ENCODE measurements at regions not wholly inside any gene's neighbourhood (a gene's known extent, or its start where the extent isn't known, plus 50 kb on each side); places are given as distances from the start of the nearest gene placed in this dataset.
A peak's percentile ranks its signal among the peaks of the same experiment; 100 is the strongest.

DNA sequence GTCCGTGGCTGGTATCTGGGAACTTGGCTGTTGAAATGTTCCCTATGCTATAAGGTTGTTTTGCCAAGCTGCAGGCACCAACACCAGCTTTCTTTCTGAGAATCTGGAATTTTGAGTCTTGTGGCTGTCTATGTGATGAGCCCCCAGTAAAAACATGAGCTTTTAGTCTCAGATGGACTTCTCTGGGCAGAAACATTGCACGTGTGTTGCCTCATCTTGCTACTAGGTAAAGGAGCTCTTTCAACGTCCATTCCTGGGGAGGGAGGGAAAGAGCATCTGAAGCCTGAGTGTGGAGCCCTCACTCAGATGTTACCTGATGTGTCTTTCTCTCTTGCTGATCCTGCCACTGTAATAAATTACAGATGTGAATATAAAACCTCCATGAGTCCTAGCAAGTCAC lies 183.8 kb upstream of the LHX5 start:
- DNase-seq (no peak), ATAC-seq (replicated peaks in 1 of 2) (no peak)
- peaks cover 6% of the 10 kb centered on the region for H3K27me3 Mint-ChIP-seq (ENCODE audit: low read depth)
- H3K36me3 Mint-ChIP-seq (ENCODE audit: insufficient read depth in 2 of 2) = no peaks in the 10 kb centered on the region
- no peak overlapping the region for H3K27ac Mint-ChIP-seq
- no peak overlapping the region for H3K4me3 Mint-ChIP-seq
- H3K4me1 Mint-ChIP-seq (ENCODE audit: low read depth) = no peaks in the 10 kb centered on the region
- peaks cover 5 to 8% of the 10 kb centered on the region in 2 donors for H3K9me3 Mint-ChIP-seq

DNA sequence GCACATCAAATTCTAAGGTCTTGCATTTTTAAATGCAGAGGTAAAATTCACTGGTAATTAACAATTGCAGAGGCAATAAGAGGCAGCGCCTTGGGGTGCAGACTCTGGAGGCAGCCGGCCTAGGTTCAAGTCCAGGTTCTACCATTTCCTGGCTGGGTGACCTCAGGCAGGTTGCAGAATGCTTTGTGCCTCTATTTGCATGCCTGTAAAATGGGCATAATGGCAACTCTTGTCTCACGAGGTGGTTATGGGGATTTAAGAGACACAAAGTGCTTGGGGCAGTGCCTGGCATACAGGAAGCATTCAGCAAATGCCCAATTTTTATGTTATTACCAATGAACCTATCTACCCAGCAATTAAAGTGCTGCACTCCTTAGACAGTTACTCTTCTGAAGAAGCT lies 180.0 kb upstream of the LHX5 start:
- Mint-ChIP-seq H3K27me3 (ENCODE audit: low read depth) (peaks cover 17% of the 10 kb centered on the region), H3K4me3 (no peak overlapping the region), H3K36me3 (ENCODE audit: insufficient read depth in 2 of 2) (no peaks in the 10 kb centered on the region), H3K9me3 (peaks cover 4 to 5% of the 10 kb centered on the region in 2 donors), H3K4me1 (ENCODE audit: low read depth) (no peaks in the 10 kb centered on the region), H3K27ac (no peak overlapping the region)
- no peak for ATAC-seq (replicated peaks in 1 of 2)
- DNase-seq = no peak

GRCh38 chr12:113650476-113650875 lies 178.8 kb upstream of the LHX5 start:
- Mint-ChIP-seq H3K4me1 (ENCODE audit: low read depth) (no peaks in the 10 kb centered on the region), H3K36me3 (ENCODE audit: insufficient read depth in 2 of 2) (no peaks in the 10 kb centered on the region), H3K27ac (no peak overlapping the region), H3K27me3 (ENCODE audit: low read depth) (peaks cover 17% of the 10 kb centered on the region), H3K4me3 (no peak overlapping the region), H3K9me3 (peaks cover 3% of the 10 kb centered on the region in 2 donors)
- ATAC-seq (replicated peaks in 1 of 2) (no peak), DNase-seq (no peak)

- Mint-ChIP-seq H3K4me1 (ENCODE audit: low read depth) (no peaks in the 10 kb centered on the region), H3K27ac (no peak overlapping the region), H3K27me3 (ENCODE audit: low read depth) (peaks cover 26% of the 10 kb centered on the region), H3K9me3 (peaks cover 0 to 3% of the 10 kb centered on the region in 2 donors), H3K36me3 (ENCODE audit: insufficient read depth in 2 of 2) (no peaks in the 10 kb centered on the region), H3K4me3 (no peak overlapping the region)
- DNase-seq = no peak
- ATAC-seq (replicated peaks in 1 of 2) = no peak
These were observed 177.7 kb upstream of the LHX5 start for GRCh38 chr12:113649256-113649830.

DNA sequence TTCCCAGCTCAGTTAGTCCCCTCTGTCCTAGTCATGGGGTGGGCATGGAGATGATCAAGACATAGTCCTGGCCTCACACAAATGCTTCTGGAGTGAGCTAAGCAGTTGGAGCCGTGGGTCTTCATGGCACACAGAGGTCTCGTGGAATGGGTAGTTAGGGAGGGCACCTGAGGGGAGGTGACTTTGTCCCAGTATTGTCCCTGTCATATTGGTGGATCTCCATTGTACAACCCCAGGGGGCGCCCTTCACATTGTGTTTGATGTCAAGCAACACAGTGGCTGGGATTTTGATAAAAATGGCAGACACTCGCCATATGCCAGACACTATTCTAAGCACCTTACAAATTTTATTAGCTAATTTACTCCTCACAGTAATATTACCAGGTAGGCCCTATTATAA lies 175.4 kb upstream of the LHX5 start:
- no peak overlapping the region for H3K4me3 Mint-ChIP-seq
- DNase-seq (peak in 1 of 2 donors; percentile 5), ATAC-seq (replicated peaks in 1 of 2) (no peak)
- no peaks in the 10 kb centered on the region for H3K36me3 Mint-ChIP-seq (ENCODE audit: insufficient read depth in 2 of 2)
- H3K27me3 Mint-ChIP-seq (ENCODE audit: low read depth) = peaks cover 35% of the 10 kb centered on the region
- H3K27ac Mint-ChIP-seq = no peak overlapping the region
- H3K9me3 Mint-ChIP-seq = no peaks in the 10 kb centered on the region
- H3K4me1 Mint-ChIP-seq (ENCODE audit: low read depth) = no peaks in the 10 kb centered on the region

DNA sequence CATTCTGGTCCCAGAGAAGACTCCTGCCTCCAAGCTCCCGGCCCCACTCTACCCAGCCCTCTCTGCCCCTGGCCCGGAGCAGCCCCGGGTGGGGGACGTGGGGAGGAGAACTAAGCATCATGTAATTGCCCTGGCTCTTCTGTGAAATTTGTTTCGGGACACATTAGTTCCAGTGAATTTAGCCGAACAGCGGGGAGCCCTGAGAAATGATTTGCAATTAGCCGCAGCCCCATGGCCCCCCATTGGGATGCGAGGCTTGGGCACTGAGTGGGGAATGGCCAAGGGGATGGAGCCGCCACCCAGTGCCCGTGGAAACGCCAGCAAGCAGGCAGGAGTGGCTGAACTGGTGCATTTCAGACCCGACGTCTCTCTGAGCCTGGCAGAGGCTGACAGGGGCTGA lies 173.9 kb upstream of the LHX5 start:
- no peaks in the 10 kb centered on the region for H3K4me1 Mint-ChIP-seq (ENCODE audit: low read depth)
- no peaks in the 10 kb centered on the region for H3K9me3 Mint-ChIP-seq
- no peaks in the 10 kb centered on the region for H3K36me3 Mint-ChIP-seq (ENCODE audit: insufficient read depth in 2 of 2)
- H3K27me3 Mint-ChIP-seq (ENCODE audit: low read depth) = peaks cover 50% of the 10 kb centered on the region
- ATAC-seq (replicated peaks in 1 of 2) (no peak), DNase-seq (no peak)
- H3K27ac Mint-ChIP-seq = no peak overlapping the region
- no peak overlapping the region for H3K4me3 Mint-ChIP-seq

DNA sequence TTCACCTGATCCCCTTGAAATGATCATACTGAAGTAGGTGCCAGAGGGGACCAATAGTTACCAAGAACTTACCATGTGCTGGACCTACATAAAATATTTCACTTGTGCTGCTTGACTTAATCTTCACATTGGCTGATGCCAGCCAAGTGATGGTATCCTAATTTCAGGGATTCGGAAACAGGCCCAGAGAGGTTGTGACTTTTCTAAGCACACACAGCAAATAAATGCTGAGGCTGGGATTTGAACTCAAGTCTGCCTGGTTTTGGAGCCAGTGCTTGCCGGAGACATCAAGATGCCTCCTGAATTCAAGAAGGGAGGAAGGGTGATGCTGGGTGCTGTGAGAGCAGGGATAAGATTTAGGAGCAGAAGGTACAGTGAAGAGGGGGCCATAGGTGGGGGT lies 173.5 kb upstream of the LHX5 start:
- ATAC-seq (replicated peaks in 1 of 2) (no peak), DNase-seq (no peak)
- no peaks in the 10 kb centered on the region for H3K36me3 Mint-ChIP-seq (ENCODE audit: insufficient read depth in 2 of 2)
- no peaks in the 10 kb centered on the region for H3K9me3 Mint-ChIP-seq
- no peak overlapping the region for H3K4me3 Mint-ChIP-seq
- H3K27me3 Mint-ChIP-seq (ENCODE audit: low read depth) = peaks cover 50% of the 10 kb centered on the region
- no peak overlapping the region for H3K27ac Mint-ChIP-seq
- no peaks in the 10 kb centered on the region for H3K4me1 Mint-ChIP-seq (ENCODE audit: low read depth)

- Mint-ChIP-seq H3K4me1 (ENCODE audit: low read depth) (no peaks in the 10 kb centered on the region), H3K4me3 (no peak overlapping the region), H3K9me3 (no peaks in the 10 kb centered on the region), H3K36me3 (ENCODE audit: insufficient read depth in 2 of 2) (no peaks in the 10 kb centered on the region), H3K27ac (no peak overlapping the region), H3K27me3 (ENCODE audit: low read depth) (peaks cover 56% of the 10 kb centered on the region)
- ATAC-seq (replicated peaks in 1 of 2) (no peak), DNase-seq (no peak)
These were observed 171.7 kb upstream of the LHX5 start for GRCh38 chr12:113643177-113643974.

DNA sequence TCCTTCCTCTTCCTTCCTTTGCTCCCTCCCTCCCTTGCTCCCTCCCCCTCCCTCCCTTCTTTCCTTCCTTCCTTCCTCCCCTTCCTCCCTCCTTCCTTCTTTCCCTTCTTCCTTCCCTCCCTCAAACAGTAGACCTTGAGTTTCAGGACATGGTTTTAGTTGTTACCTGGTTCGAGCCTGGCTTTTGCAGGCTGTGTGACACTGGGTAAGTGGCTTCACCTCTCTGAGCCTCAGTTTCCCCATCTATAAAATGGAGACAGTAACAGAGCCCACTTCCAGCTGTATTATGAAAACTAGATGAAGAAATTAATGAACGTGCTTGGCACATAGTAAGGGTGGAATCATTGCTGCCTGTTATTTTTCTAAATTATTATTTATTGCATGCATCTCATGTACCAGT lies 171.0 kb upstream of the LHX5 start:
- Mint-ChIP-seq H3K4me3 (no peak overlapping the region), H3K9me3 (no peaks in the 10 kb centered on the region), H3K27me3 (ENCODE audit: low read depth) (peaks cover 53% of the 10 kb centered on the region), H3K4me1 (ENCODE audit: low read depth) (no peaks in the 10 kb centered on the region), H3K36me3 (ENCODE audit: insufficient read depth in 2 of 2) (no peaks in the 10 kb centered on the region), H3K27ac (no peak overlapping the region)
- no peak for DNase-seq
- no peak for ATAC-seq (replicated peaks in 1 of 2)

DNA sequence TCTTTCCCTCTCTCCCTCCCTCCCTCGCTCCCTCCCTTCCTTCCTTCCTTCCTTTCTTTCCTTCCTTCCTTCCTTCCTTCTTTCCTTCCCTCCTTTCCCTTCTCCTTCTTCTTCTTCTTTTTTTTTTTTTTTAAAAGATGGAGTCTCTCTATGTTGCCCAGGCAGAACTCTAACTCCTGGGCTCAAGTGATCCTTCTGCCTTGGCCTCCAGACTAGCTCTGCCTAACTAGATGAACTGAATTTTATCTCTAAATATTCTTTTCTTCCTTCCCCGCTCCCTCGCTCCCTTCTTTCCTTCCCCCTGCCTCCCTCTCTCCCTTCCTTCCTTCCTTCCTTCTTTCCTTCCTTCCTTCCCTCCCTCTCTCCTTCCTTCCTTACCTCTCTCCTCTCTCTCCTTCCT lies 170.5 kb upstream of the LHX5 start:
- Mint-ChIP-seq H3K4me3 (no peak overlapping the region), H3K4me1 (ENCODE audit: low read depth) (no peaks in the 10 kb centered on the region), H3K36me3 (ENCODE audit: insufficient read depth in 2 of 2) (no peaks in the 10 kb centered on the region), H3K27me3 (ENCODE audit: low read depth) (peaks cover 53% of the 10 kb centered on the region), H3K9me3 (no peaks in the 10 kb centered on the region), H3K27ac (no peak overlapping the region)
- no peak for ATAC-seq (replicated peaks in 1 of 2)
- no peak for DNase-seq

GRCh38 chr12:113641426-113642030 lies 169.9 kb upstream of the LHX5 start:
- ATAC-seq (replicated peaks in 1 of 2) = no peak
- Mint-ChIP-seq H3K36me3 (ENCODE audit: insufficient read depth in 2 of 2) (no peaks in the 10 kb centered on the region), H3K27ac (no peak overlapping the region), H3K4me1 (ENCODE audit: low read depth) (no peaks in the 10 kb centered on the region), H3K27me3 (ENCODE audit: low read depth) (peaks cover 53% of the 10 kb centered on the region), H3K4me3 (no peak overlapping the region), H3K9me3 (no peaks in the 10 kb centered on the region)
- no peak for DNase-seq

DNA sequence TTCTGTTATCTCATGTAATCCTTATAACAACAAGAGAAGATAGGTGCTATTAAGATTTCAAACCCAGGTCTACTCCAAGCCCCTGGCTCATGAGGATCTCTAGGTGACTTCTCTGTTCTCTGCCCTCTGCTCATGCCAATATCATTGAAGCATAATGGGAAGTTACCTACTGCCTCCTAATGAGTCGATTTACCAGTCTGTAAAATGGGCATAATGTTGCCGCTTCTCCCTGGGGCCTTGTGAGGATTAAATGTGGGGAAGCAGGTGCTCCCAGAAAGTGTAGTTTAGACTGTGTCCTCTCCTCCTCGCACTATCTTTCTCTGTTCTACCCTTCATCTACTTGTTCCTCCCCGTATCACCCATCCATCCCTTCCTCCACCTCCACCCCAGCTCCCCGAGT lies 169.2 kb upstream of the LHX5 start:
- peaks cover 53% of the 10 kb centered on the region for H3K27me3 Mint-ChIP-seq (ENCODE audit: low read depth)
- no peak for DNase-seq
- no peak for ATAC-seq (replicated peaks in 1 of 2)

DNA sequence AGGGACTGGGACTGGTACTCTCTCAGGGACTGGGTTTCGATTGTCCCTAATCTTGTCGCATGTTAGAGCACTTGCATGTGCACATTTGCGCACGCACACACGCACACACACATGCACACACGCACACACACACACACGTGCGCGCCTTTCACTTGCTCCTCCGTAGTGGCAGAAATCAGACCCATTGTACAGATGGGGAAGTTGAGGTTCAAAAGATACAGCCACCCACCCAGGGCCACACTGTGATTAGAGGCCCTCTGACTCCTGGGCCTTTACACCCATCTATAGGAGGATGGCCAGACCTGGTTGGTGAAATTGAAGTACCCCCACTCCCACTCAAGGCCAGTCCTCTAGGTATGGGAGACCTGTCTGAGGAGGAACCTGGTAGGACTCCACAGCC lies 167.8 kb upstream of the LHX5 start:
- Mint-ChIP-seq H3K36me3 (ENCODE audit: insufficient read depth in 2 of 2) (no peaks in the 10 kb centered on the region), H3K9me3 (no peaks in the 10 kb centered on the region), H3K27me3 (ENCODE audit: low read depth) (peaks cover 43% of the 10 kb centered on the region), H3K27ac (no peak overlapping the region), H3K4me3 (no peak overlapping the region), H3K4me1 (ENCODE audit: low read depth) (no peaks in the 10 kb centered on the region)
- ATAC-seq (replicated peaks in 1 of 2) (no peak), DNase-seq (no peak)

More for the DNA sequence above, 169.2 kb upstream of the LHX5 start:
- Mint-ChIP-seq H3K4me1 (ENCODE audit: low read depth) (no peaks in the 10 kb centered on the region), H3K4me3 (no peak overlapping the region), H3K36me3 (ENCODE audit: insufficient read depth in 2 of 2) (no peaks in the 10 kb centered on the region), H3K27ac (no peak overlapping the region), H3K9me3 (no peaks in the 10 kb centered on the region)

GRCh38 chr12:113638460-113638775 lies 166.7 kb upstream of the LHX5 start:
- H3K9me3 Mint-ChIP-seq = no peaks in the 10 kb centered on the region
- no peak overlapping the region for H3K4me3 Mint-ChIP-seq
- no peaks in the 10 kb centered on the region for H3K36me3 Mint-ChIP-seq (ENCODE audit: insufficient read depth in 2 of 2)
- DNase-seq = no peak
- H3K27ac Mint-ChIP-seq = no peak overlapping the region
- ATAC-seq (replicated peaks in 1 of 2) = no peak
- no peaks in the 10 kb centered on the region for H3K4me1 Mint-ChIP-seq (ENCODE audit: low read depth)
- H3K27me3 Mint-ChIP-seq (ENCODE audit: low read depth) = peaks cover 43% of the 10 kb centered on the region
